ENCODE measurements at regions not wholly inside any gene's neighbourhood (a gene's known extent, or its start where the extent isn't known, plus 50 kb on each side); places are given as distances from the start of the nearest gene placed in this dataset.

GRCh38 chr3:6734395-6734746 lies 126.5 kb upstream of the GRM7 start:
- no peak for ATAC-seq
- no peak for DNase-seq
- Histone ChIP-seq H3K36me3 (no peaks in the 10 kb centered on the region), H3K9me3 (no peaks in the 10 kb centered on the region), H3K27me3 (ENCODE audit: low read depth) (no peaks in the 10 kb centered on the region), H3K4me1 (no peaks in the 10 kb centered on the region), H3K27ac (no peak overlapping the region), H3K4me3 (no peak overlapping the region)
- intact Hi-C loops (cut with DNase I), result no loop called here
- TF ChIP-seq CTCF (IDR thresholded peaks at IDR 0.05), result no peak

GRCh38 chr3:6736836-6737629 lies 123.9 kb upstream of the GRM7 start:
- H3K4me1 ChIP-seq, result no peaks in the 10 kb centered on the region
- H3K36me3 ChIP-seq, result no peaks in the 10 kb centered on the region
- H3K4me3 ChIP-seq, result no peak overlapping the region
- DNase-seq, result no peak
- no peaks in the 10 kb centered on the region for H3K27me3 ChIP-seq (ENCODE audit: low read depth)
- no peak overlapping the region for H3K27ac ChIP-seq
- H3K9me3 ChIP-seq, result no peaks in the 10 kb centered on the region
- intact Hi-C loops (cut with DNase I), result no loop called here
- no peak for ATAC-seq
- TF ChIP-seq CTCF (IDR thresholded peaks at IDR 0.05), result no peak

- H3K4me3 ChIP-seq, result no peak overlapping the region
- no peak for TF ChIP-seq CTCF (IDR thresholded peaks at IDR 0.05)
- ATAC-seq (no peak), DNase-seq (no peak)
- no peaks in the 10 kb centered on the region for H3K27me3 ChIP-seq (ENCODE audit: low read depth)
- H3K27ac ChIP-seq, result no peak overlapping the region
- no peaks in the 10 kb centered on the region for H3K36me3 ChIP-seq
- no peaks in the 10 kb centered on the region for H3K4me1 ChIP-seq
- H3K9me3 ChIP-seq, result no peaks in the 10 kb centered on the region
- intact Hi-C loops (cut with DNase I), result no loop called here
These were observed 123.3 kb upstream of the GRM7 start for GRCh38 chr3:6737630-6738029.

GRCh38 chr3:6739288-6739687 lies 121.6 kb upstream of the GRM7 start:
- Histone ChIP-seq H3K36me3 (no peaks in the 10 kb centered on the region), H3K4me1 (no peaks in the 10 kb centered on the region), H3K27me3 (ENCODE audit: low read depth) (no peaks in the 10 kb centered on the region), H3K4me3 (no peak overlapping the region), H3K27ac (no peak overlapping the region), H3K9me3 (no peaks in the 10 kb centered on the region)
- no peak for TF ChIP-seq CTCF (IDR thresholded peaks at IDR 0.05)
- ATAC-seq (no peak), DNase-seq (no peak)
- intact Hi-C loops (cut with DNase I), result no loop called here

GRCh38 chr3:6743067-6743720 lies 117.7 kb upstream of the GRM7 start:
- H3K27me3 ChIP-seq (ENCODE audit: low read depth), result no peaks in the 10 kb centered on the region
- H3K27ac ChIP-seq, result no peak overlapping the region
- TF ChIP-seq CTCF (IDR thresholded peaks at IDR 0.05), result no peak
- H3K4me1 ChIP-seq, result no peaks in the 10 kb centered on the region
- intact Hi-C loops (cut with DNase I), result no loop called here
- ATAC-seq (no peak), DNase-seq (no peak)
- no peak overlapping the region for H3K4me3 ChIP-seq
- no peaks in the 10 kb centered on the region for H3K36me3 ChIP-seq
- no peaks in the 10 kb centered on the region for H3K9me3 ChIP-seq
